ENCODE measurements at regions not wholly inside any gene's neighbourhood (a gene's known extent, or its start where the extent isn't known, plus 50 kb on each side); places are given as distances from the start of the nearest gene placed in this dataset.
"Not testable (repeated sequence)": the region's sequence is repeated elsewhere in the genome, so short reads cannot be mapped to it uniquely, and the experiment has no call there.

- no peak for DNase-seq (ENCODE audit: extremely low spot score in 2 of 2)
- H3K9me3 ChIP-seq: no peaks in the 10 kb centered on the region
- no peaks in the 10 kb centered on the region for H3K36me3 ChIP-seq
- TF ChIP-seq CTCF (IDR thresholded peaks at IDR 0.05) (no peak), POLR2AphosphoS5 (IDR thresholded peaks at IDR 0.05; ENCODE audit: insufficient read depth in 1 of 2, low read depth in 1 of 2) (no peak), POLR2A (IDR thresholded peaks at IDR 0.05) (no peak)
- H3K27me3 ChIP-seq: no peaks in the 10 kb centered on the region
- no peak overlapping the region for H3K27ac ChIP-seq
- no peaks in the 10 kb centered on the region for H3K4me1 ChIP-seq
- H3K4me3 ChIP-seq: no peak overlapping the region
- intact Hi-C loops (cut with DNase I): no loop called here
These were observed 70.0 kb upstream of the SMIM30 start for GRCh38 chr7:113188396-113188795.

GRCh38 chr7:113179313-113179712 is 61.0 kb upstream of the SMIM30 start:
- Histone ChIP-seq H3K9me3 (no peaks in the 10 kb centered on the region), H3K36me3 (no peaks in the 10 kb centered on the region), H3K27me3 (no peaks in the 10 kb centered on the region), H3K4me1 (no peaks in the 10 kb centered on the region), H3K4me3 (no peak overlapping the region), H3K27ac (no peak overlapping the region)
- TF ChIP-seq POLR2A (IDR thresholded peaks at IDR 0.05) (no peak), POLR2AphosphoS5 (IDR thresholded peaks at IDR 0.05; ENCODE audit: insufficient read depth in 1 of 2, low read depth in 1 of 2) (no peak), CTCF (IDR thresholded peaks at IDR 0.05) (no peak)
- intact Hi-C loops (cut with DNase I): no loop called here
- DNase-seq (ENCODE audit: extremely low spot score in 2 of 2): no peak

- DNase-seq (ENCODE audit: extremely low spot score in 2 of 2): no peak
- intact Hi-C loops (cut with DNase I): no loop called here
- Histone ChIP-seq H3K9me3 (no peaks in the 10 kb centered on the region), H3K27ac (no peak overlapping the region), H3K4me1 (no peaks in the 10 kb centered on the region), H3K4me3 (no peak overlapping the region), H3K36me3 (no peaks in the 10 kb centered on the region), H3K27me3 (no peaks in the 10 kb centered on the region)
- no peak for TF ChIP-seq CTCF (IDR thresholded peaks at IDR 0.05)
These were observed 58.5 kb upstream of the SMIM30 start for GRCh38 chr7:113176836-113177235.

- H3K4me3 ChIP-seq; H3K36me3 ChIP-seq; intact Hi-C loops (cut with DNase I); H3K27me3 ChIP-seq; H3K9me3 ChIP-seq; H3K4me1 ChIP-seq; DNase-seq (ENCODE audit: extremely low spot score in 2 of 2); H3K27ac ChIP-seq: not testable (repeated sequence)
These were observed 57.8 kb upstream of the SMIM30 start for GRCh38 chr7:113176180-113176579.

- no peak overlapping the region for H3K27ac ChIP-seq
- no peaks in the 10 kb centered on the region for H3K9me3 ChIP-seq
- no peaks in the 10 kb centered on the region for H3K36me3 ChIP-seq
- no peaks in the 10 kb centered on the region for H3K27me3 ChIP-seq
- TF ChIP-seq CTCF (IDR thresholded peaks at IDR 0.05): no peak
- TF ChIP-seq POLR2A (IDR thresholded peaks at IDR 0.05): no peak
- TF ChIP-seq POLR2AphosphoS5 (IDR thresholded peaks at IDR 0.05; ENCODE audit: insufficient read depth in 1 of 2, low read depth in 1 of 2): no peak
- no peak overlapping the region for H3K4me3 ChIP-seq
- H3K4me1 ChIP-seq: no peaks in the 10 kb centered on the region
- intact Hi-C loops (cut with DNase I): no loop called here
- DNase-seq (ENCODE audit: extremely low spot score in 2 of 2): no peak
These were observed 57.3 kb upstream of the SMIM30 start for GRCh38 chr7:113175525-113176104.

GRCh38 chr7:113172726-113173125 is 54.4 kb upstream of the SMIM30 start:
- intact Hi-C loops (cut with DNase I): no loop called here
- TF ChIP-seq POLR2AphosphoS5 (IDR thresholded peaks at IDR 0.05; ENCODE audit: insufficient read depth in 1 of 2, low read depth in 1 of 2): no peak
- TF ChIP-seq CTCF (IDR thresholded peaks at IDR 0.05): no peak
- TF ChIP-seq POLR2A (IDR thresholded peaks at IDR 0.05): no peak
- Histone ChIP-seq H3K27me3 (no peaks in the 10 kb centered on the region), H3K4me3 (no peak overlapping the region), H3K27ac (no peak overlapping the region), H3K36me3 (no peaks in the 10 kb centered on the region), H3K9me3 (no peaks in the 10 kb centered on the region), H3K4me1 (no peaks in the 10 kb centered on the region)
- no peak for DNase-seq (ENCODE audit: extremely low spot score in 2 of 2)
